H54 (cell line): ENCODE measurements at regions not wholly inside any gene's neighbourhood (a gene's known extent, or its start where the extent isn't known, plus 50 kb on each side); places are given as distances from the start of the nearest gene placed in this dataset.

Source experiments
- DNase-seq: peaks from one replicate; pipeline ENCODE4 v3.0.0; 2011; ENCODE audit warnings: low spot score, mixed read lengths; ENCODE audit not compliant: insufficient read length
- FAIRE-seq: peaks from 3 replicates; lab custom pipeline; 2011; peaks lifted over from hg19 to GRCh38; lab: Jason Lieb, UNC
- POLR2A ChIP-seq: IDR thresholded peaks from 2 replicates; pipeline ENCODE4 v1.6.1; 2011; ENCODE audit warnings: low read depth, mild to moderate bottlenecking, low read length

DNA sequence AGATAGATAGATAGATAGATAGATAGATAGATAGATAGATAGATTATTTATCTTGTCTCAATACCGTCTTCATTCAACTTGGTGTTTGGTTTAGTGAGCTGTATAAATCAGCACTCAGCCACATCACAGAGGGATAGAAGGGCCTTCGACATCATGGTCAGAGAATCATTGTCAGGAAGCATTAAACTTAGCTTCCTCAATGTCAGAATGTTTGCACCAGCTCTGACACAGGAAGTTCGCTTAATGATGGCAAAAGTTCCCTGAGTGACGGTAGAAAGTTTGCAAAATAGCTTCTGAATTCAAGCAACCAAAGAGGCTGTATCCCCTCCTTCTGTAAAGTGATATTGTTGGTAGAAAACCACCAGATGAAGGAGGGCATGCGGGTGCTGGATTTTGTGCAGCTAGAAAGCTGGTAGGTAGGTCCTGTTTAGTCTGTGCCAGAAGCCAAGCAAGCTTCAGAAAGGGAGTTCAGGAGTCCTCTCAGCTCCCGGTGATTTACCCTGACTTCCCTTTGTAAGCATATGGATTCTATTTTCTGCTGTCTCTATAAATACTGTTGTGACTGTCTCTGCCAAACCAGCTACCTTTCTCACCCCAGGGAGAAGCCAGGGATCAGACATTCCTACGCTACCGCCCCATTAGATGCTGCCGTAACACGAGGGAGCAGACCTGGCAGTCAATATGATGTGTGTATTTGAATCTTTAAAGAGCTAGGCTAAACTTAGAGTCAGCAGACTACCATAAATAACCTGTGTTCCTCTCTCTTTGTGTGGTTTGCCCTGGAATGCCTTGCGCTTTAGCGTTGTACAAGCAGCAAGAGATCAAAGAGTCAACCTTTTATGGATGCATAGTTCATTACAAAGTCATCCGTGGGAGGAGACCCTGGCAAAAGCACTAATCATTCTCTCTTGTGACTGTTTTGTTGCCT lies 200.5 kb upstream of the KIAA1217 start:
- TF ChIP-seq POLR2A = no peak
- FAIRE-seq = no peak
- no peak for DNase-seq

DNA sequence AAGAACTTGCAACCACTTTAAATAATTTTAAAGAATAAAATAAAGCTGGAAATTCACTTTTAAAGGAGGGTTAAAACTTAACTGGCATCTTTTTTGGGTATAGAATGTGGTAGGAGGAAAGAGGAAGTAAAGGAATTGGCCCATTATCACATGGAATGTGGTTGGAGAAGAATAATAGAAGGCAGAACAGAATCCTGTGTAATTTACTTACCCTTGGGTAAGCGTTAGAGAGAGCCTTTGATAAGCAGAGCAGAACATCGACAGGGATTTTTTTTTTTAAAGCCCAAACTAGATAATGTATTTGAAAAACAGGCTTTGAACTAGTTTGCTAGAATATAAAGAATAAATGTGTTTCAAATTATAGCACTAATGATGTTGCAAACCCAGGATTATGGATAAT lies 199.8 kb upstream of the KIAA1217 start:
- TF ChIP-seq POLR2A = no peak
- FAIRE-seq = no peak
- DNase-seq = no peak

DNA sequence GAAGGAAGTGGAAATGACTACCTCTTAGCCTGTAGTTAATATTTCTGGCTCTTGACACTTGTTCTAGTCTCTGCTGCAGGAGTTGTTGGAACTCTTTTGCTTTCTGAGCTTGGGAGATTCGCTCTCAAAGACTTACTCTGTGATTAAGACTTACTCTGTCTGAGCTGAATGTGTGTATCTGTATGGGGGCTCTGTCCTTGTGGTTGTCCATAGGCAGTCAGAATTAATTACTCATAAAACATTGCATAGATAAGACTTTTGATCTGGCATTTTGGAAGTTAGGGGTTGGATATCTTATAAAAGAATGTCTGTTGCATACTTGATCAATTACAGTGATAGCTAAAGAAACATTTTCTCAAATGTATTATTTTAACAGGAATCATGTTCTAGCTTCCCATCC lies 199.2 kb upstream of the KIAA1217 start:
- DNase-seq = no peak
- TF ChIP-seq POLR2A = no peak
- no peak for FAIRE-seq

DNA sequence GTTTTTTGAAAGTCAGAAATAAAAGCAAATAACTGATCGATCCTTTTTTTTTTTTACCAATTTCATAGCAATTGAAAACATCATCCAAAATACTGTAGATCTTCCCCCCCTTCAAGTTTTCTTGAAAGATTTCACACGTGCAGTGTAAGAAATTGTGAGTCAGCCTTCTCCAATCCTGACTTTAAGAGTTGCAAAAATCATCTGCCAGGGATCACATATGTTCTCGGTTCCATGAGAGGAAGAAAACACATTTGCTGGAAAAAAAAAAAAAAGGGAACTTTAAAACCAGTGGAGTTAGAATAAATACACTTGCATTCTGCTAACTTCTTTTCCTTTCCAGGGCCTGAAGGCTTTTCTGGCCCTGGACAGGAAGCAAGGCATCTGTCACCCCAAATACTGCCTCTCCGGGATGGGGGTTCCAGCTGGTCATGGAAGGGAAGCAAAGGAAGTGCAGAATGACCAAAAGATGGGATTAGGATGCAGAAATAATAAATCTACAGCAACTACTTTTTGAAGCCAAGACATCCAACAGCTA lies 198.4 kb upstream of the KIAA1217 start:
- FAIRE-seq (no peak), DNase-seq (no peak)
- TF ChIP-seq POLR2A = no peak

DNA sequence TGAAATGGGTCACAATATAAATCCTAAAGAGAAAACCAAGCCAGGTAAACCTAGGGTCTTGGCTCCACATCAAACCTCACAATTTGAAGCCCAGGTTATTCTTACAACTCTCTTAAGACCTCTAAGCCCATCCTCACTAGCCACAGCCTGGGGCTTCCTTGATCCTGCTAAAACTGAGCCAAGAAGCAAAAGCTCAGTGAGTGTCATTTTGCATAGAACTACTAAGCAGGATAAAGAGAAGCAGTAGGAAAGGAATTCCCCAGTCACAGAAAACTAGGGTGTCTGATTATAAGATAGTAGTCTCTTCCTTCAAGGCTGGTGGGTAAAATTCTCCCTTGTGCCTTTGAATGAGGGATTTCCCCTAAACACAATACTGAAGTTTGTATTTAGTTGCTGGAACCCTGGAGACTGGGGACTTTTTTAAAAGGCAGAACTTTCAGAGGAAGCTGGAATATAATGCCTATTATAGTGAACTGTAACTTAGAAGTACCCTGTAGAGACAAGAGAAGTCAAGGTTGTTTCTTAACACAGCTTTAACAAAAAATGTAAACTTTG lies 196.6 kb upstream of the KIAA1217 start:
- TF ChIP-seq POLR2A = no peak
- DNase-seq = no peak
- no peak for FAIRE-seq

DNA sequence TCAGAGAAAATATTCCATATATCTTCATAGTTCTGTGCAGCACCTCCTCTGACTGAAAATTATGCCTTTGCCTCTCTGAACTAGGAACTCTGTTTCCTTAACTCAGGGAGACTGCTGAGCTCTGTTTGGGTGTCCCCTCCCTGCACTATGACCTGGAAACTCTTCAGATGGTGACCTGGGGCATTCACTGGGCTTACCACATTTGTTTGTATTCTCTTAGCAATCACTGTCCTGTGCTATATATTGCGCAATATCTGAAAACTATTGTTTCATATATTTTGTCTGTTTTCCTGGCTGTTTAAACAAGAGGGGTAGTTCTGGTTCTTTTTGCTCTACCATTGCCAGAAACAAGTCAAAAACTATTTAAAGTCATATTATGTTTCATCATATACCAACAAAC lies 181.8 kb upstream of the KIAA1217 start:
- TF ChIP-seq POLR2A = no peak
- DNase-seq (no peak), FAIRE-seq (no peak)

DNA sequence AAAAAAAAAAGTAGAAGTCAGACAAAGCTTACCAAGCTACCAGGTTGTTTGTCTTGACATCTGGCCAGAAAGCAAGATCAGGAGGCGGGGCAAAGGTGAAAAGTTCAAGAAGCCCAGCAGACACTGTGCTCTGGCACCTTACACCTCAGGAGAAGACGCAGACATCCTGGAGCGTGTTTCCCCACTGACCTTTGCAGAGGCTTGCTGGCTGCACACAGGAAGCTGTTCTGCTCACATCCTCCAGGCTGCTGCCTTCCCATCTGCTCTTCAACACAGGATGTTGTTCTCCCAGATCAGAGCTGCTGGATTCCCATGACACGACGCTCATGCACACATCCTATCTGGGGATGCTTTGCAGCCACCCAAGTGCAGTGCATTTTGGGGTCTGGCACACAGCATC lies 174.4 kb upstream of the KIAA1217 start:
- TF ChIP-seq POLR2A = no peak
- FAIRE-seq = no peak
- no peak for DNase-seq

DNA sequence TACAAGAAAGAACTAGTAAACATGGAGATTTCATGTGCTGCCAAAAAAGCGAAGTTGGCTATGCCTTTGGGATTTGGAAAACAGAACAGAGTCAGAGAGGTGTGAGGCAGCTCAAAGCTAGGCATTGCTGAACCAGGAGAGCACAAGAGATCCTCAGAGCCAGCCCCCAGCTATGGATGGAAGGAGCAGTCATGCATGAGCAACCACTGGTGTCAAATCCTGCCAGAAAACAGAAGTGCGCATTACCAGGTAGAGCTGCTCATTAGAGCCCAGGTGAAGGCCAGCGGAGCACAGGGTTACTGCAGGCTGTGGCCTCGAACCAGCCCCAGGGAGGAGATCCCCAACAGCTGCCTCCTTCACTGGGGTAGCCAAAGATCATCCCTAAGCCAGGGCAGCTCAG lies 173.2 kb upstream of the KIAA1217 start:
- FAIRE-seq (no peak), DNase-seq (no peak)
- no peak for TF ChIP-seq POLR2A

DNA sequence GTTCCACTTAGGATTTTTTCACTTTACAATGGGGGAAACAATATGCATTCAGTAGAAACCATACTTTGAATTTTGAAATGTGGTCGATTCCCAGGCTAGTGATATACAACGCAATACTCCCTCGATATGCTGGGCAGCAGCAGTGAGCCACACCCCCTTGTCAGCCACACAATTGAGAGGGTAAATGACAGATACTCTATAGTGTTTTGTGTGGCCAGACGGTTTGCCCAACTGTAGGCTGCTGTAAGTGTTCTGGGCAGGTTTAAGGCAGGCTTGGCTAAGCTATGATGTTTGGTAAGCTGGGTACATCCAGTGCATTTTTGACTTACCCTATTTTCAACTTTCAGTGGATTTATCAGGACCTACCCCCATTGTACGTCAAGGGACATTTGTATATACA lies 169.6 kb upstream of the KIAA1217 start:
- DNase-seq (no peak), FAIRE-seq (no peak)
- no peak for TF ChIP-seq POLR2A

DNA sequence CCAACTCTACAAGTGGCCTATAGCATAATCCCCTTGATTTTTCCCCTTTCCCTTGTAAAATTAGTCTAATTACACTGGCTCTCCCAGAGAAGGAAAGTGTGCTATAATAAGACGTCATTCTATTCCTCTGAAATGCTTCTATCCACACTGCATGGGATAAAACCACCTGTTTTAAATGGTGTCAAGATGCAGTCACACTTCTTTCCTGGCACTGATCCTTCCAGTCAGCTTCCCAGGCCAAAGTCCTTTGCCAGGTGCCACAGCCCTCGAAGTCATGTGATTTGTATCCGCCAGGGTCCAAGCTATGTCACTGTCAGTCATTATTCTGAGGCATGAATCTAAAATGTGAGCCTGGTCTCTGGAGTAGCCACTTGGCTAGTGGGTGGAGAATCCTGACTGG lies 169.0 kb upstream of the KIAA1217 start:
- no peak for FAIRE-seq
- no peak for TF ChIP-seq POLR2A
- no peak for DNase-seq

DNA sequence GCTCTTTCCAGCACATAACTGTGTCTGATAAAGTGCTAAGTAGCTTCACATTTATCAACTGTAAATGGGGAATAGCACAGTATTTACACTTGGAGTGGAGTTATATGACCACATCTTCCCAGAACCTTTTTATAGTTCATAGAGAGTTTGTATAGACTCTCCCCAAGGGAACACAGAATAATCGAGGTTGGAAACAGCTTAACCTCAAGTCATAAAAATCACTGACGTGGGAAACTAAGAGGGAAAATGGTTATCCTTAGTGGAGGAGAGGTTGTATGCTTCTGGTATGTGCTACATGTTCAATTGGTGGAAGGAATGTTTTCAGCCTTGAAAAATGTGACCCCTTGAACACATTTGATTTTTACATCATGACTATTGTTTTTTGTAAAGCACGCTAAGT lies 167.9 kb upstream of the KIAA1217 start:
- no peak for DNase-seq
- TF ChIP-seq POLR2A = no peak
- FAIRE-seq = no peak

DNA sequence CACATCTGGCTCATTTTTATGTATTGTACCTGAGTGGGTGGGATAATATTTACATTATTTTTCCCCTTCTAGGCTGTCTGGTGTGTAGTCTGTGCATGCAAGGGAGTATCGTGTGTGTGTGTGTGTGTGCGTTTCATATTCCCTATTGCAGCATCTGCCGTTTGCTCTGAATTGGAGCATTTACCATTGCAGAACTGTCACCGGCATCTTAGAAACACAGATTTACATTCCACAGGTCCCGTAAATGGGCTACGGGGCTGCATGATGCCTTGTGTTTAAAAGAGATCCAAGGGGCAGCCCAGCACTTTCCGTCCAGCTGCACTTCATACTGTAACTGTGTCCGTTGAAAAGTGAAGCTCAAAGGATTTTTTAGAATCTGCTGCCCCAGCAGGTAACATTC lies 167.1 kb upstream of the KIAA1217 start:
- no peak for FAIRE-seq
- TF ChIP-seq POLR2A = no peak

DNA sequence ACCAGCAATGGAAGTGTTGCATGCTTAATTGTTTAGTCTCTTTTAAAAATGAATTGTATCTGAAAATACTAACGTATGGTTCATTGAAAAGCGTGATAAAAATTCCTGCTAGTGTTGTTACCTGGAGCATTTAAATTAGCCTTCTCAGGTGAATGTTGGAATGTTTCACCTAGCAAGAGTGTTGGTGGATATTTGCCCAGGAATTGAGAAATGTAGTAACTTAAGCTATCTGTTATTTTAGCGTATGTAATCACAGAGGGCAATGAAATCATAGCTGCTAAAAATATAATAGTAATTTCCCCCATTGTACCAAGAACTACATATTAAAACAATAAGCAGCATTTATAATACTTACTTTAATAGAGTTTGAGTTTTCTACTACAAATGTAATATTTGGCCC lies 166.1 kb upstream of the KIAA1217 start:
- FAIRE-seq (no peak), DNase-seq (no peak)
- no peak for TF ChIP-seq POLR2A

More for the DNA sequence above, 167.1 kb upstream of the KIAA1217 start:
- DNase-seq = no peak

DNA sequence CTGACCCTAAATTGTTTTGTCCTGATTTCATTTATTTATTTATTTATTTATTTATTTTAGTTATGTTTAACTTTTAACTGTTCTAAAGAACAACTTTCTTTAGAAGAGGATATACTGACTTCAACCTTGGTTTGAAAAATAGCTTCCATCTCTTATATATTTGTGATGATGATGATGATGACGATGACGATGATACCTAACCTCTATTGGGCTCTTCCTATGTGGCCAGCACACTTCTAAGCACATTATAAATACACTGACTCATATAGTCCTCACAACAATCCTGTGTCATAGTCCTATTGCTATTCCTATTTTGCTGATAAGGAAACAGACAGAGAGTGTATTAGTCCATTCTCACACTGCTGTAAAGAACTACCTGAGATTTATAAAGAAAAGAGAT lies 162.9 kb upstream of the KIAA1217 start:
- FAIRE-seq (no peak), DNase-seq (no peak)
- TF ChIP-seq POLR2A = no peak
